ENCODE measurements at regions not wholly inside any gene's neighbourhood (a gene's known extent, or its start where the extent isn't known, plus 50 kb on each side); places are given as distances from the start of the nearest gene placed in this dataset.

DNA sequence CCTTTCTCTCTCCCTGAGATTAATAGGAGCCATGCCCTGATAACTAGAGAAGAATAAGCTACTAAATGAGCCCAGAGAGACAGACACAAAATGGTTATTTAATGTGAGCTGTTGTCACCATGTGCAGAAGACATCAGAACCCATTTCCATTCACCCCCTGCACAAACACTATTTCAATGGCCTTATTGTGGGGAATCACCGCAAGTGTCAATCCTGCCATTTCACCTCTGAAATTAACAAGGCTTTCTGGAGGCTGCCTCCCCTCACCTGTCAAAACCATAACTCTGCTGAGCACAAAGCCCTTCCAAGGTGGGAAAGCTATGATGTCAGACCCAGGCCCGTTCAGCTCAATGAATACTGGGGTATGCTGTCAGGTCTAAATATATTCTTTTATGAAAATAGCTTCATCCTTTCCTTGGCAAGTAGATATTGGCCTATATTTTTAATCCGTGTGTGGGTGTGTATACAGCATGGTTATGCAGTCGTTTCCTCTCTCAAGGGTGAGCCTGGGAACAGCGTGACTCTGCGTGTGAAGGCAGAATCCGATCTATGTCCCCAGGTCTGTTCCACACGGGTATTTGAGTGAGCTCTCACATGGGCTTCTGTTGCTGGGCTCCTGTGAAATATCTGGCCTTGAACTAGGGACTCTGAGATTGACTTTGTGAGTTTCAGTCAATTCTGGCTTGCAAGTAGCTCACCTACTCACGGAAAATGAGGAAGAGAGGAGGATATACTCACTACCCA, 266.3 kb downstream of the FBXW7 start:
- DNase-seq: no peak

DNA sequence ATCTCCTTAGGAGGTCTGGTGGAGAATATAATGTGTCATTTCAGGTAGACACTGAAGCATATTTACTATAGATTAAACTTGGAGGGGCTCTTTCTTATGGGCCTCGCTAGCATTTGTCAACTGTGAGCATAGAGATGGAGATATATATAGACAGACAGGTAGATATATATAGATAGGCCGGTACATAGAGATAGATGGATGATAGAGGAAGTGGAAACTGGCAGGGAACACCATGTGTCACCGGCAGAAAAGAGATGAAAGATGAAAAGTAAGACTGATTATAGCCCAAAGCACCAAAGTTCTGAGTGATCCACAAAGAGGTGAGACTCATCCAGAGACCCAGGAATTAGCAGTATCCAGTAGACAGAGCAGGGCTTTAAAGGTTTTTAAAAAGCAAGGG, 268.1 kb downstream of the FBXW7 start:
- DNase-seq: no peak

DNA sequence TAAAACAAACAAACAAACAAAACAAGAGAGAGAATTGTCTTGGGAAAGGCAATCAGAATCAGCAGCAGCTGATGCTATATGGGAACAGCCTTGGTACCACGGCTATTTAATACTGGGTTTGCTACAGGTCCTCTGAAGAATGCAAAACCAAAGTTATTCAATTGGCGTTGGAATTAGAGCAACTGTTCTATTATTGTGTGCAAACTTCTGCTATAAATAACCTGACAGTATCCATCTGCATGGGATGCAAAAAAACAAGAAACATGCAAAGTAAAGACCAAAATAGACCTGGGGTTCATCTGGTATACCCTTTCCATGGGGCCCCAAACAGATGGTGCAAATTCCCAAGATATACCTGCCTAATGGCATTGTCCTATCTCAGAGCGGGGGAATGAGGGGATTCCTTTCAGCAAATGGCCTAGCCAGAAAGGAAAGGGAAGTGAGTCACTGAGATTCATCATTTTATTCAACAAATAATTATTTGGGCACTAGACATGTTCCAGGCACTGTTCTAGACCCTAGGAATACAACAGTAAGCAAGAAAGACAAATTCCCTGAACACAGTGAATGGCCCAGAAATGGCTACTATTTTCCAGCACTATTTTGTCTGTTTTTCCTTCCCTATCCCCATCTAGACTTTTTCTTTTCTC, 268.9 kb downstream of the FBXW7 start:
- no peak for DNase-seq

DNA sequence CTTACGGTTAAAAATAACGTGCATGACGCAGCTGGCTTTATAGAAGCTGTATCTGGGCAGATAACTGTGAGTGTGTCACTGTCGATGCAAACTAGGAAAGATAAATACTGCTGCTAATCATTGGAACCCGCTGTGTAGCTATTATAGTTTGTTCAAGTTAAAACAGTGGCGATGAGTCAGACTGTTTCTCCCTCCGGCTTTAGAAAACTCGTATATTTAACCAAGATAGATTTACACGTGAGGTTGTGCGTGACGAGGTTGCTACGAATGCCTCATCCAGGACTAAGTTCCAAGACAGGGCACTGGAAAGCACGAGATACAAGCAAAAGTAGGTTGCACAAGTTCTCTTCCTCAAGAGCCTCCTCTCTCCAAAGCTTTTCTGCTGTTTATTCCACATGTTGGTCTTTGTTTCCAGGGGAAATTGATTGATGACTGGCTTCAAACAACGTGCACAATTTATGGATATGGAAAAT, 270.7 kb downstream of the FBXW7 start:
- no peak for DNase-seq

DNA sequence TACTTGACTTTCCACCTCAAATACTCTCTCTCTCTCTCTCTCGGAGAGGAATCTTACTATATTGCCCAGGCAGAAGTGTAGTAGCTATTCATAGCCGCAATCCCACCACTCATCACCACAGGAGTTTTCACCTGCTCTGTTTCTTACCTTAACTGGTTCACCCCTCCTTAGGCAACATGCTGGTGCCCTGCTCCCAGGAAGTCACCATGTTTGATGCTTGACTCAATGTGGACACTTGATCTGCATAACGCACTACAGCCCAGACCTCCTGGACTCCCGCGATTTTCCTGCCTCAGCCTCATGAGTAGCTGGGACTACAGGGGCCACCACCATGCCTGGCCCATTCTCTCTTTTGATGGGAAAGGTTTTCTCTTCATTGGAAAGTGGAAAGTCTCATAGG, 271.8 kb downstream of the FBXW7 start:
- DNase-seq: no peak

DNA sequence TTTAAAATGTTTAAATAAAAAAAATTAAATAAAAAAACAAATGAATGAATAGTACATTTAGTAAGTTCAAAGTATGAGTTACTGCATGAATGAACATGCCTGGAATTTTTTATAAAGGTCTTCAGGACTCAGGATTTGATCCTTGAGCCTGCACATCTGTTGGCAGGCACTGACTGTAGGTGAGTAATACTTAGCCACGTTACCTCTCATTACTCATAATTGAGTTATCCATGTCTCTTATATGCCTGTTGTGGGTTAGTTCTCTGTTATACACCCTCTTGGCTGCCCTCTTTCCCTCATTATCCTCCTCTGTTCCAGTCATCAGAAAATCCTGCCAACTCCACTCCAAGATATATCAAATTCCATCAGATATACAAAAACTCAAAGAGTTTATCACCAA, 276.0 kb downstream of the FBXW7 start:
- no peak for DNase-seq

GRCh38 chr4:152258804-152259708, 276.8 kb downstream of the FBXW7 start:
- no peak for DNase-seq

GRCh38 chr4:152258391-152258790, 277.5 kb downstream of the FBXW7 start:
- no peak for DNase-seq

DNA sequence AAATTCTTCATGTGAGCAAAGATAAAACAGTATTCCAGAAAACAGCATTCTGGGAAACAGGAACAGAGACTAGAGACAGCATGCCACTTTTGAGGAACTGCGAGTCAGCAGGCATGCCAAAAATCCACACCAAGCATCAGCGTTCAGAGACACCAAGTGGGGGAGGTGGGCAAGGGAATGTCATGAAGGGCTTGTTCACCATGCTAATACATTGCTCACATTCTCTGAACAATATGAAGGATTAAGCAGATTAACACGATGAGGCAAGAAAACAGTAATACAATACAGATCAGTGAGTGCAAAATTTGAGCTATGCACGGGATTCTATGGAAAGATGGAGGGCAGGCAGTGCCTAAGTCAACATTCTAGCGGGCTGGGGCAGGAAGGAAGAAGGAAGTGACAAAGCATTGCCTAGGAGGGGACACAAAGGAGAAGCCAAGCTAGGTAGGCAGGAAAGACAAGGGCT, 278.3 kb downstream of the FBXW7 start:
- no peak for DNase-seq

- DNase-seq: no peak
Observed at GRCh38 chr4:152256996-152257395, 278.9 kb downstream of the FBXW7 start.

- DNase-seq: peak; percentile 1 to 22 (median 6)
Observed at GRCh38 chr4:152255437-152255836, 280.5 kb downstream of the FBXW7 start.

DNA sequence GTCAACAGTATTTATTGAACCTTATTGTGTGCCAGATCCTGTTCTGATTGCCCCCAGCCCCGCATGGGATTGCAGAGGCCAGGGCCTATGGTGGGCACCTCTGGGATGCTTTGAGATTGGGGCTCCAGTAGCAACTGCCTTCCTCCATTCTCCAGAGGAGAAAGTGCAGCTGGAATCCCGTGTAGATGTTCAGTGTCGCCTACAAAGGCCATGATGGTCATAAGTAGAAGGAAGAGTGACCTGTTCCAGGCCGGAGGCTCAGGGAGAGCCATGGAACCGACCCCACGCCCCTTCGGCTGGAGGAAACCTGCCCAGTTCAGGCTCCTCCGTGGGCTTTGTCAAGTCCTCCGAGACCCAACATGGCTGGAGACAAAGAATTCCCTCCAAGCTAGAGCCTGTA, 287.5 kb downstream of the FBXW7 start:
- DNase-seq: no peak

- DNase-seq: no peak
Observed at GRCh38 chr4:152247271-152247975, 288.5 kb downstream of the FBXW7 start.

- DNase-seq: peak in 1 of 4 experiments; percentile 23
Observed at GRCh38 chr4:152246659-152247058, 289.2 kb downstream of the FBXW7 start.

DNA sequence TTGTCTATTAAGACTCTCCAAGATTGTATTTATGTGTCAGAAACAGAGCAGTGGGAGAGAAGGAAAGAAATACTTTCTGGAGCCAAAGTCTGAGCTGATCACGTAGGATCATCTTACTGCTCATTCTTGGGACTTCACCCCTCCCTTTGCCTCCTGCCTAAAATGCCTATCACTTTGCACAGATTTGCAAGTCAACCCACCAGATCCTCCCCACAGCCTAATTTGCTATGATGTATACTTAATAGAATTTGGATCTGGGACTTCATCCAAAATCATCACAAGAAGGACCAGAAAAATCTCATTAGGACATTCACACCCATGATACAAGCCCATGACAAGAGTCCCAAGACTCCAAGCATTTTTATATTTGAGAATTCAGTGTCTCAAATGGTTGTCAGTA, 290.2 kb downstream of the FBXW7 start:
- DNase-seq: no peak

- DNase-seq: no peak
Observed at GRCh38 chr4:152244659-152245058, 291.2 kb downstream of the FBXW7 start.

DNA sequence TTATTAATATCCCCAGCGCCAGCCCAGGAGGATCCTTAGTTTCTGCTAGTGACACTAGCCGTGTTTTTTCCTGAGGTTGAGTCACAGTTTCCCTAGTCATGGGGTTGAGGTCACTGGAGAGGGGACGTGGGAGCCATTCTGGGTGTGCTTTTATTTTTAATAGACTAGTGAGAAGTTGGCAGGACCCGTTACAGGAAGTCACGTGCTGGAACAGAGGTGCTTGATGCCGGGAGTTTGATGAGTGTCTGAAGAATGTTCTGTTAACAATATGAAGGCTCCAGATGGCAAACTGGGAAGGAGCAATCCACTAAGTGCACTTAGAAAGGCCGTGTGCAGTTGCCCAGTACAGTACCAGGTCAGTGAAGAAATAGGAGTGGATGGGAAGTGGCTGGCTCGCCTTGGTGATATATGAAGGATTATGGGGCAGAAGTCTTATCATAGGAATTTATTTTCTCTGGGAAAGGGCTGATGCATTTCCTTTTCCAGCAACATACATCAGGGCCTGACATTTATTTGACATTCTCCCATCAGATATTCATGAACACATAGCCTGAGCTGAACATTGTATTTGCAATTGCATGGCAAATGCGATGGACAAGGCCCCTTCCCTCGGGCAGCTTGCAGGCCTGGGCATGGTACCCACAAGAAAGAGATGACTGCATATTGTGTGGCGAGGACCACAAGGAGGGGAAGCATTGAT, 291.8 kb downstream of the FBXW7 start:
- no peak for DNase-seq

GRCh38 chr4:152243206-152243605, 292.7 kb downstream of the FBXW7 start:
- no peak for DNase-seq

DNA sequence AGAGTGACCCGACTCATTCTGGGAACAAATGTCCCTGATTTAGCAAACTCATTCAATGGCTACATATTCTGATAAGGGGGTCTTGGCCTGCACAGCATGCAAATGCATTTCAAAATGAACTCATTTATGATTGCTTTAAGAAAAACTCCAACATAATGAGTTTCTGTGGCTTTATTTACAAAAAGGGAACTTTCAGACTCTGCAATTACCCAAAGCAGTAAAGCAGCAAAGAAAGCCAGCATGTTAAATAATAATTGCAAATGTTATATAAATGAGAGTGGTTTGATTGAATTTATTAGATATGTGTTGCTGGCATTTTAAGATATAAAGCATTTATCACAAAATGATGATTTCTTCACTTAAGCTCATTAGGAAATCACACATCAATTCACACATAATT, 295.7 kb downstream of the FBXW7 start:
- DNase-seq: no peak

- no peak for DNase-seq
Observed at GRCh38 chr4:152239216-152239615, 296.7 kb downstream of the FBXW7 start.

GRCh38 chr4:152236519-152237056, 299.3 kb downstream of the FBXW7 start:
- DNase-seq: no peak

DNA sequence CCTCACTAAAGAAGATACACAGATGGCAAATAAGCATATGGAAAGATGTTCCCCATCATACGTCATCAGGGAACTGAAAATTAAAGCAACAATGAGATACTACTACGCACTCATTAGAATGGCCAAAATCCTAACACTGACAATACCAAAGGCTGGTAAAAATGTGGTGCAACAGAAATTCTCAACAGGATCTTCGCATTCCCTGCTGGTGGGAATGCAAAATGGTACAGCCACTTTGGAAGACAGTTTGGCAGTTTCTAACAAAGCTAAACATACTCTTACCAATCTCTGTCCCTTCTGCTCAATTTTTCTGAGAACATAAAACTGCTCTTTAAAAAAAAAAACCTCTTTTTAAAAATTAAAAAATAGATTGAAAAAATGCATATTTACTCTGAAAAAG, 300.2 kb downstream of the FBXW7 start:
- no peak for DNase-seq

Measured in activated naive CD4-positive, alpha-beta T cell (primary cell).